ENCODE measurements at regions not wholly inside any gene's neighbourhood (a gene's known extent, or its start where the extent isn't known, plus 50 kb on each side); places are given as distances from the start of the nearest gene placed in this dataset.

- H3K27me3 ChIP-seq, result no peaks in the 10 kb centered on the region
- TF ChIP-seq, protein P1, sequence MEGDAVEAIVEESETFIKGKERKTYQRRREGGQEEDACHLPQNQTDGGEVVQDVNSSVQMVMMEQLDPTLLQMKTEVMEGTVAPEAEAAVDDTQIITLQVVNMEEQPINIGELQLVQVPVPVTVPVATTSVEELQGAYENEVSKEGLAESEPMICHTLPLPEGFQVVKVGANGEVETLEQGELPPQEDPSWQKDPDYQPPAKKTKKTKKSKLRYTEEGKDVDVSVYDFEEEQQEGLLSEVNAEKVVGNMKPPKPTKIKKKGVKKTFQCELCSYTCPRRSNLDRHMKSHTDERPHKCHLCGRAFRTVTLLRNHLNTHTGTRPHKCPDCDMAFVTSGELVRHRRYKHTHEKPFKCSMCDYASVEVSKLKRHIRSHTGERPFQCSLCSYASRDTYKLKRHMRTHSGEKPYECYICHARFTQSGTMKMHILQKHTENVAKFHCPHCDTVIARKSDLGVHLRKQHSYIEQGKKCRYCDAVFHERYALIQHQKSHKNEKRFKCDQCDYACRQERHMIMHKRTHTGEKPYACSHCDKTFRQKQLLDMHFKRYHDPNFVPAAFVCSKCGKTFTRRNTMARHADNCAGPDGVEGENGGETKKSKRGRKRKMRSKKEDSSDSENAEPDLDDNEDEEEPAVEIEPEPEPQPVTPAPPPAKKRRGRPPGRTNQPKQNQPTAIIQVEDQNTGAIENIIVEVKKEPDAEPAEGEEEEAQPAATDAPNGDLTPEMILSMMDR (IDR thresholded peaks at IDR 0.05), result no peak
- no peak for TF ChIP-seq POLR2A (IDR thresholded peaks at IDR 0.05)
- no peaks in the 10 kb centered on the region for H3K9me3 ChIP-seq
- no peaks in the 10 kb centered on the region for H3K36me3 ChIP-seq
- intact Hi-C loops (cut with DNase I; ENCODE audit: low total_unique reads), result no loop called here
- H3K4me1 ChIP-seq, result no peaks in the 10 kb centered on the region
- no peak overlapping the region for H3K27ac ChIP-seq
- no peak overlapping the region for H3K4me3 ChIP-seq
- DNase-seq, result no peak
These were observed 94.4 kb upstream of the MEIS1 start for GRCh38 chr2:66340521-66340920.

- intact Hi-C loops (cut with DNase I; ENCODE audit: low total_unique reads), result no loop called here
- peak in 1 of 2 donors; percentile 23 for DNase-seq
- no peak for TF ChIP-seq POLR2A (IDR thresholded peaks at IDR 0.05)
- TF ChIP-seq, protein P1 (IDR thresholded peaks at IDR 0.05), result no peak
- Histone ChIP-seq H3K27ac (no peak overlapping the region), H3K9me3 (no peaks in the 10 kb centered on the region), H3K27me3 (no peaks in the 10 kb centered on the region), H3K36me3 (no peaks in the 10 kb centered on the region), H3K4me1 (no peaks in the 10 kb centered on the region), H3K4me3 (no peak overlapping the region)
These were observed 100.5 kb upstream of the MEIS1 start for GRCh38 chr2:66334237-66335029.

- Histone ChIP-seq H3K27ac (no peak overlapping the region), H3K4me3 (no peak overlapping the region), H3K27me3 (no peaks in the 10 kb centered on the region), H3K9me3 (no peaks in the 10 kb centered on the region), H3K4me1 (no peaks in the 10 kb centered on the region), H3K36me3 (no peaks in the 10 kb centered on the region)
- no peak for DNase-seq
- intact Hi-C loops (cut with DNase I; ENCODE audit: low total_unique reads), result no loop called here
- TF ChIP-seq, protein P1 (IDR thresholded peaks at IDR 0.05), result no peak
- TF ChIP-seq POLR2A (IDR thresholded peaks at IDR 0.05), result no peak
These were observed 103.7 kb upstream of the MEIS1 start for GRCh38 chr2:66331176-66331575.

DNA sequence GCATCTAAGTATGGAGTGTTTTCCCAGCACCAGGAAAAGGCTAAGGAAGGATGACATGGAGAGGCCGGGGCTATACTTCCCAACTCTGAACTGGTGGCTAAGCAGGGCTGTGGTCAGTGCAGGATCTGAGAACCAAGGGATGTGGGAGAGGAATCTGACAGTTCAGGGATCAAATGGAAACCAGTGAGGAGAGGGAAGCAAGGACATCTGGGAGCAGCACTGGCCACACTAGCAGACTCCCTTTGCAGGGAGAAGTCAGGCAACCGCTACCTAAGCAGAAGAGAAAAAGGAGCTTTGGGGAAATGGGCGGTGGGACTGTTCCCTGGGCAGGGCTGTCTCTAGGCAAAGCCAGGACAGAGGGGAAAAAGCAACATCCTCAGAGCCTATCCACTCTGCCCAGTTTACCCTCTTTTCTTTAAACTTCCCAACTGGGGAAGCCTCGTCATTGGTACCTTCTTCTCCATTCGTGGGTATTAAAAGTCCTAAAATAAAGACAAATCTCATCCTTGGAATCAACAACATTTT lies 105.8 kb upstream of the MEIS1 start:
- no peak for DNase-seq
- Histone ChIP-seq H3K27ac (no peak overlapping the region), H3K36me3 (no peaks in the 10 kb centered on the region), H3K27me3 (no peaks in the 10 kb centered on the region), H3K4me1 (no peaks in the 10 kb centered on the region), H3K4me3 (no peak overlapping the region), H3K9me3 (no peaks in the 10 kb centered on the region)
- no peak for TF ChIP-seq POLR2A (IDR thresholded peaks at IDR 0.05)
- intact Hi-C loops (cut with DNase I; ENCODE audit: low total_unique reads), result no loop called here

- Histone ChIP-seq H3K36me3 (no peaks in the 10 kb centered on the region), H3K4me3 (no peak overlapping the region), H3K4me1 (peaks cover 0 to 8% of the 10 kb centered on the region in 2 donors), H3K27ac (no peak overlapping the region), H3K27me3 (no peaks in the 10 kb centered on the region), H3K9me3 (no peaks in the 10 kb centered on the region)
- no peak for DNase-seq
- no peak for TF ChIP-seq POLR2A (IDR thresholded peaks at IDR 0.05)
- TF ChIP-seq, protein P1 (IDR thresholded peaks at IDR 0.05), result no peak
- intact Hi-C loops (cut with DNase I; ENCODE audit: low total_unique reads), result no loop called here
These were observed 107.7 kb upstream of the MEIS1 start for GRCh38 chr2:66327066-66327740.
